NCI-H2081 treated with DMSO at 0.1 percent for 48 hours (cell line): ENCODE measurements at regions not wholly inside any gene's neighbourhood (a gene's known extent, or its start where the extent isn't known, plus 50 kb on each side); places are given as distances from the start of the nearest gene placed in this dataset.
"Not testable (repeated sequence)": the region's sequence is repeated elsewhere in the genome, so short reads cannot be mapped to it uniquely, and the experiment has no call there.

Experiments used
- DNase-seq: peaks from one replicate; lab custom pipeline; 2025; lab: John Stamatoyannopoulos, UW

- no peak for DNase-seq
Measured at GRCh38 chr6:157727629-157728182, 95.3 kb upstream of the SNX9 start.

DNA sequence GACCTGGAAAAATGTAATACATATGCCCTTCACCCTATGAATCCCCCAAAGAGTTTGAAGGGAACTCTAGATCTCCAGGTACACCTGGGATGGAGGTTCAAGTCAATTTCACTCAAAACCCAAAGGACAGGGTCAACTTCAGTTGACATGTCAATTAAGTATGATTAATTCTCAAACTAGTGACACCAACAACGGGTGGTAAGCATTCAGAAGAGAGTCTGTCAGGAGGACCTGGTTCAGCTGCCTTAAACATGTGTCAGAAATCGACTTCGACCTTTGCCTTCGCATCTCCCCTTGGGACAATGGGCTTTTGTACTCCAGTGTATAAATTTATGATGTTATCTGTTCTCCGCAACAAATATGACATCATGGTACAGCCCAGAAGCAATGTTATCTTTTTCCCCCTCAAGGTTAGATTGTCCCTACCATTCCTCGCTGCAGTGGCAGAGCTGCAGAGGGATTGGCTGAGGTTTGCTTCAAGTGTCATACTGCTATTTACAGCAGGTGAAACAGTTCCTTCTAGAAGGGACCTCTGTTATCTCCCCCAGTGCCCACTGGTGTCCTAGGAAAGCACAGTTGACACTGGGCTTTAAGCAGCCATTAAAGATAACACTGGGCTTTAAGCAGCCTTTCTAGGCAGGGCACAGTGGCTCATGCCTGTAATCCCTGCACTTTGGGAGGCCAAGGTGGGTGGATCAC, 94.7 kb upstream of the SNX9 start:
- no peak for DNase-seq

DNA sequence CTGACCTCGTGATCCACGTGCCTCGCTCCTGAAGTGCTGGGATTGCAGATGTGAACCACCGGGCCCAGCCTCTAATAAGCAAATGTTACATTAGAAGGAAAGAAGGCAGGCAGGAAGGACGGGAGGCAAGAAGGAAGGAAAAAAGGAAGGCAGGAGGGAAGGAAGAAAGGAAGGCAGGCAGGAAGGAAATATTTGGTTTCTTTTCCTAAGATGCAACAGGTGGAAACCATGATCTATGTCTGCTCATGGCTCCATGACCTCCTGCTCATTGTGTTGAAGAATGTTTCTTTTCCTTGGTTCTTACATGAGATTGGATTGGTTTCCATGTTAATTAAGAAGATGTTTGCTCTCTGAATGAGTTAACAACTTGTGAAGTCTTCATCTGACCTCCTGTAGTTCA, 91.8 kb upstream of the SNX9 start:
- DNase-seq = no peak

DNA sequence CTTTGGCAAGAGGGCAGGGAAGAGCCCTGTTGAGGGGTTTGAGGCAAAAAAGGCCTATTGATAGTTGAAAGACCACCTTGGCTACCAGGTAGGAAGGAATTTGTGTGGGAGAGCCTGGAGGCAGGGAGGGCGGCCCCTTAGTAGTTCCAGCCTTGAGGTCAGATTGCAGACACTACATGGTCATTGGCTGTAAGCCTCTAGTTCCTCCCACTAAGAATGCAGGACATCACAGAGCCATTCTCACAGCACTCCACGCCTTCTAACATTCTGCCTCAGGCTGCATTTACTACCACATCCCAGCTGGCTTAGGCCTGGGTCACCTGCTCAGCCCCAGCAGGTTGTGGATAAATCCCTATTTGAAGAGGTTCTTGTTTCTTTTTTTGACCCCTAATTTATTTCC, 91.0 kb upstream of the SNX9 start:
- no peak for DNase-seq

GRCh38 chr6:157732416-157733161, 90.5 kb upstream of the SNX9 start:
- no peak for DNase-seq

DNA sequence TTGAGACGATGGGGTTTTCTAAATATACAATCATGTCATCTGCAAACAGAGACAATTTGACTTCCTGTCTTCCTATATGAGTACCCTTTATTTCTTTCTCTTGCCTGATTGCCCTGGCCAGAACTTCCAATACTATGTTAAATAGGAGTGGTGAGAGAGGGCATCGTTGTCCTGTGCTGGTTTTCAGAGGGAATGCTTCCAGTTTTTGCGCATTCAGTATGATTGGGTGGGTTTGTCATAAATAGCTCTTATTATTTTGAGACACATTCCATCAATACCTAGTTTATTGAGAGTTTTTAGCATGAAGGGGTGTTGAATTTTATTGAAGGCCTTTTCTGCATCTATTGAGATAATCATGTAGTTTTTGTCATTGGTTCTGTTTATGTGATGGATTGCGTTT, 86.5 kb upstream of the SNX9 start:
- DNase-seq = not testable (repeated sequence)

DNA sequence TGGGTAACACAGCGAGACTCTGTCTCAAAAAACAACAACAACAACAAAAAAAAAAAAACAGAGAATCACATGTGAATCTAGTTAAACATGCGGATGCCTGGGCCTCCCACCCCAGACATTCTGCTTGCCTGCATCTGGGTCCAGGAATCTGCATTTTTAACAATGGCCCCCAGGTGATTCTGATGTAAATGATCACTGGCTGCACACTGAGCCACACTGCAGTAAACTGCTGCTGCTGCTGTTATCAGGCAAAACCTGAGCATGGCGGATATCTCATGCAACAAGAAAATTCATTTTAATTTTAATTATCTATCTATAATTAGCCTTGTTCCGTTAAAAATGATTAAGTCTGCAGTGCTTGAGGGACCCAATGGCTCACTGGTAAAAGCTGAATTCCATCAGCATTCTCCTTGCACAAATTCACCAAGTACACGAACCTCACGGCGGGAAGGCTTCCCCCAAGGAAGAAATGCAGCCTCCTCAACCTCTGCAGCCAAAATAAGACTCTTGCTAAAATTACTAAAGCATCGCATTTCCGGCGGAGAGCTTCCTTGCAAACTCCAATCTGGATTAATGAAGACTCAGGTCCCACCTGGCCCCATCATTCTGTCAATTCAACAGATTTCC, 81.6 kb upstream of the SNX9 start:
- no peak for DNase-seq

- DNase-seq = no peak
Measured at GRCh38 chr6:157741948-157742556, 81.0 kb upstream of the SNX9 start.

- no peak for DNase-seq
Measured at GRCh38 chr6:157744102-157744601, 78.9 kb upstream of the SNX9 start.

GRCh38 chr6:157746897-157747296, 76.1 kb upstream of the SNX9 start:
- no peak for DNase-seq

DNA sequence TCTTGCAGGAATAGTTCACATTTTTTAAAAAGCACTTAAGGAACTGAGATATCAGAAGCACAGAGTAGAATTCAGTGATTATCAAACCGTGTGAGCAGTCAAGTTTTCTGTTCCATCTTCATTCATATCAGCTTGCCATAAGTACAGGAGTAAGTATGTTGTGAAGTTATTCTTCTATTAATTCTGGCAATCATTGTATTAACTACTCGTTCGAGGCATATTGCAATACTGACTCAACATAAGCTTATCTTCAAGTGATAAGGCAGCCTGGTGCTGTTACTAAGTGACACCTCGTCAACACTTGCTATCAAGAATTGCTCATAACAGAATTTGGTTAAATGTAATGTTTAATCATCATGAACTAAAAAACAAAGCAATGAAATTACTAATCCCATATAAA, 75.7 kb upstream of the SNX9 start:
- DNase-seq = no peak

DNA sequence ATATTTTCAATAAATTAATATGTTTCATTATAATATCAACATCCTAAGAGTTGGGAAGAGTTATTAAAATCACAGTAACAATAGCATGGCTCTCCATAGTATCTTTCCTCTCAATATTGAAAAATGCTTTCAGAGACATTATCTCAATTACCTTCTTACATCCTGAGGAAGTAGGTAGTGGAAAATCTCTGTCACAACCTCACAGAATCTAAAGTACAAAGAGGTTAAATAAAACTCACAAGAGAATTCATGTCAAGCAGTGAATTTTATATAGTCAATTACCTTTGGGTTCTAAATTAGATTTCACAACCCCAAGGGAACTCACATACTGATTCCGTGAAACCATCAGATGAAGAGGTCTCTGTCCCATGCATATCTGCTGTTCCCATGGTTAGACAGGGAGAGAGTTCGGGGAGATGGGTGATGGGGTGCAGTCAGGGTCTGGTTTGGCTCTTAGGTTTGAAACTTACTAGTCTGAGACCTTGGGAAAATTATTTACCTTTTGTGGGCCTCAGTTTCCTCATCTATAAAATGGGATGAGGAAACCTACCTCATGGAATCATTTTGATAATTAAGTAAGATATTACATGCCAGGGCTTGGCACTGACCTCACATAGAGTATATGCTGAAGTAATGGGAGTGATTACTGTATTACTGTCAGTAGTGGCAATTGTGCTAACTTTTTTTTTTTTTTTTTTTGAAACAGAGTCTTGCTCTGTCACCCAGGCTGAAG, 74.0 kb upstream of the SNX9 start:
- DNase-seq = no peak

GRCh38 chr6:157750973-157751372, 72.1 kb upstream of the SNX9 start:
- DNase-seq = not testable (repeated sequence)

DNA sequence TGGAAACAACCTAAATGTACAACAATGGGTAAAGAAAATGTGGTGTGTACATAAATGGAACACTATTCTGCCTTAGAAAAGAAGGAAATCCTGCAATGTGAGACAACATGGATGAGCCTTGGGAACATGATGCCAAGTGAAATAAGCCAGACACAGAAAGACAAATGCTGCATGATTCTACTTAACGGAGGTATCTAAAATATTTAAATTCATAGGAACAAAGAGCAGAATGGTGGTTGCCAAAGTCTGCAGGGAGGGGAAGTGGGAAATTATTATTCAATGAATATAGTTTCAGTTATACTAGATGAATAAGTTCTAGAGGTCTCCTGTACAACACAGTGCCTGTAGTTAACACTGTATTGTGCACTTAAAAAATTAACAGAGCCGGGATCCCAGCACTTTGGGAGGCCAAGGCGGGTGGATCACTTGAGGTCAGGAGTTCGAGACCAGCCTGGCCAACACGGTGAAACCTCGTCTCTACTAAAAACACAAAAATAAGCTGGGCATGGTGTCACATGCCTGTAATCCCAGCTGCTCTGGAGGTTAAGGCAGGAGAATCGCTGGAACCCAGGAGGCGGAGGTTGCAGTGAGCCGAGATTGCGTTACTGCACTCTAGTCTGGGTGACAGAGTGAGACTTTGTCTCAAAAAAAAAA, 71.4 kb upstream of the SNX9 start:
- DNase-seq = no peak

- not testable (repeated sequence) for DNase-seq
Measured at GRCh38 chr6:157752879-157753278, 70.2 kb upstream of the SNX9 start.

- DNase-seq = no peak
Measured at GRCh38 chr6:157753291-157753690, 69.8 kb upstream of the SNX9 start.

- not testable (repeated sequence) for DNase-seq
Measured at GRCh38 chr6:157753801-157754200, 69.2 kb upstream of the SNX9 start.

GRCh38 chr6:157754351-157754750, 68.7 kb upstream of the SNX9 start:
- no peak for DNase-seq

- no peak for DNase-seq
Measured at GRCh38 chr6:157755032-157755745, 67.9 kb upstream of the SNX9 start.

DNA sequence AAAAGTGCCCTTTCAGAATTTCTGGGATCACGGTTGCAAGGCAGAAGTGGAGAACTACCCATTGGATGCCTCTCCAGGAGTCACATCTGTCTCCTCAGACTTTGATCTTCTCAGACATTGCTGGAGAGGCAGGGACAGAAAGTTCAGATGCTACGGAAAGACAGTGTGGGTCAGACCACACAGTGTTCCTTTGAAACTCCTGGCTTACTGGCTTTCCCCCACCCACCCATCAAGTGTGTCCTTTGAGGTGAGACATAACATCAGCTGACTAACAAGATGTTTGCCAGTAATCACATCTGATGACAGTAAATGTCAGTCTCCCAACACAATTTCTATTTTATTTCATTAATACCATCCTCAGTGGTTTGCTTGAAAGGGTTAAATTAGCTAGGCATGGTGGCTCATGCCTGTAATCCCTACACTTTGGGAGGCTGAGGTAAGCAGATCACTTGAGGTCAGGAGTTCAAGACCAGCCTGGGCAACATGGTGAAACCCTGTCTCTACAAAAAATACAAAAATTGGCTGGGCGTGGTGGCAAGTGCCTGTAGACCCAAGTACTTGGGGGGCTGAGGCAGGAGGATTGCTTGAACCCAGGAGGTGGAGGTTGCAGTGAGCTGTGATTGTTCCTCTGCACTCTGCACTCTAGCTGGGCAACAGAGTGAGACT, 67.2 kb upstream of the SNX9 start:
- no peak for DNase-seq
